LNCaP clone FGC (cell line): ENCODE measurements at regions not wholly inside any gene's neighbourhood (a gene's known extent, or its start where the extent isn't known, plus 50 kb on each side); places are given as distances from the start of the nearest gene placed in this dataset.

Experiments used
- DNase-seq: peaks from one replicate; pipeline ENCODE4 v3.0.0-alpha.2; 2011; ENCODE audit warnings: low read depth
- H3K4me3 ChIP-seq: 2 replicates; pipeline ENCODE4 v1.5.1; 2011; ENCODE audit warnings: mild to moderate bottlenecking, low read depth, low read length, control low read depth
- CTCF ChIP-seq: IDR thresholded peaks from 2 replicates; pipeline ENCODE4 v1.5.1; 2012; ENCODE audit warnings: mild to moderate bottlenecking; ENCODE audit not compliant: control insufficient read depth, insufficient read depth; ENCODE audit errors: extremely low read depth

- no peak for DNase-seq
- TF ChIP-seq CTCF, result no peak
- no peak overlapping the region for H3K4me3 ChIP-seq
Measured at GRCh38 chr7:30212701-30213111, 71.7 kb upstream of the ZNRF2 start.

GRCh38 chr7:30213637-30214036 lies 70.8 kb upstream of the ZNRF2 start:
- no peak for TF ChIP-seq CTCF
- DNase-seq, result no peak
- no peak overlapping the region for H3K4me3 ChIP-seq

GRCh38 chr7:30214651-30215137 lies 69.7 kb upstream of the ZNRF2 start:
- TF ChIP-seq CTCF, result no peak
- H3K4me3 ChIP-seq, result no peak overlapping the region
- no peak for DNase-seq

DNA sequence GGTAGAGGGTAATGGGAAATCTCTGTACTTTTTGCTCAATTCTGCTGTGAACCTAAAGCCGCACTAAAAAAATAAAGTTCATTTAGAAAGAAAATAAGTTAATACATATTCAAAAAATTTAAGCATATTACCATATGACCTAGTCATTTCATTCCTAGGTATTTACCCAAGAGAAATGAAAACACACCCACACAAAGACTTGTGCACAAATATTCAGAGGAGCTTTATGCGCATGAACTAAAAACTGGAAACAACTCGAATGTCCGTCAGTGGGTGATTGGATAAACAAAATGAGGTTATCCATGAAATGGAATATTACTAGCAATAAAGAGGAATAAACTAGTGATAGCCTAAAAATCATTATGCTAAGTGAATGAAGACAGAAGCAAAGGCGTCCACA lies 62.6 kb upstream of the ZNRF2 start:
- no peak for DNase-seq
- TF ChIP-seq CTCF, result no peak
- H3K4me3 ChIP-seq, result no peak overlapping the region

DNA sequence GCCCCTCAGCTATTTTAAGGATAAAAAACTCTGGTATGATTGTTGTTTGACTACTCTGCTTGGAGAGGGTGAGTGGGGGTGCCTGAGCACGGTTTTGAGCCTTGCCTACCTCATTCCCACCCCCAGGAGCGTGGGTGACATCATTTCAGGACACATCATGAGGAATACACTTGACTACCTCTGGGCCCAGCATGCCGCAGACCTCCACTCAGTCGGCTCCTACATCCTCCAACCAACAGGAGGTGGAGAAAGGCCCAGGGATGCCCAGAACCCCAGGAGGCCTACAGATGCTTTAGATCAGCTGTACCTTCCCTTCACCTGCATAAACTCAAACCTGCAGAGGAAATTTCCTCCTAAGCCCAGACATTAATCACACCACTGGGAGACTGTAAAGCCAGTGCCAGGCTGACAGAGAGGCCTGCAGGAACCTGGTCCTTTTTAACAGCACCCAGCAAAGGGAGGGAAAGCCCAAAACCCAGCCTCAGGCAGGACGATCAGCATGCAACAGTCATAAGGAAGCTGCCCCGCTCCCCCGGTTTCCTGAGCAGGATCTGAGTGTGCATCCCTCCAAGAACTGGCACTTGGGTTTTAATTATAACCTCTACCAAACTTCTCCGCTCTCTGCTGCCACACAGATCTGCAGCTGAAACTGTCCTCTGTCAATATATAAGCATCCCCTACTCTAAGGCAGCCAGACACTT lies 61.7 kb upstream of the ZNRF2 start:
- H3K4me3 ChIP-seq, result no peak overlapping the region
- no peak for DNase-seq
- TF ChIP-seq CTCF, result no peak

DNA sequence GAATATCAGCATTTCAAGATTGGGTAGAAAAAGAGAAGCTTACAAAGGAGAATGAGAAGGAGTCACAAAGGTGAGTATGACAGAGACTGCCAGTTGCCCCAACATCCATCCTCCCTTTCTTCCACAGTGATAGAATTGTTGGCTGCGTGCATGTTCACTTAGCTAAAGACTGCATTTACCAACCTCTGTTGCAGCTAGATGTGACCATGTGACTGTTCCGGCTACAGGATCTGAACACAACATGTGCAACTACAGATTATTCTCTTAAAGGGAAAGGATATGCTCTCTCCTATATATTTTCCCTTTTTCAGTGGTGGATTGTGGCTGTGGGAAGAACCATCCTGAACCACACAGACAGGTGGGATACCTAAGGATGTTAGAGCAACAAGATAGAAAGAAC lies 60.5 kb upstream of the ZNRF2 start:
- no peak for DNase-seq
- no peak overlapping the region for H3K4me3 ChIP-seq
- TF ChIP-seq CTCF, result no peak

- DNase-seq, result no peak
- no peak for TF ChIP-seq CTCF
- no peak overlapping the region for H3K4me3 ChIP-seq
Measured at GRCh38 chr7:30224511-30225062, 59.8 kb upstream of the ZNRF2 start.
